OCI-LY3 (cell line): ENCODE measurements at regions not wholly inside any gene's neighbourhood (a gene's known extent, or its start where the extent isn't known, plus 50 kb on each side); places are given as distances from the start of the nearest gene placed in this dataset.

ENCODE experiments used
- H2AFZ ChIP-seq: fragments of 200-600, 300-600 bp; shearing (Covaris generic); 2 replicates; pipeline ENCODE4 v1.6.0; 2014; ENCODE audit warnings: antibody characterized with exemption, low read depth, low read length
- H3K27ac ChIP-seq: fragments of 200-600, 300-600 bp; sonication (generic); 2 replicates; pipeline ENCODE4 v1.5.1; 2014; ENCODE audit warnings: mild to moderate bottlenecking, low read length, moderate library complexity, mixed read lengths
- H3K27me3 ChIP-seq: fragments of 200-600, 300-600 bp; sonication (generic); 2 replicates; pipeline ENCODE4 v1.6.1; 2014; ENCODE audit warnings: low read depth, low read length, mixed read lengths
- H3K36me3 ChIP-seq: fragments of 200-600, 300-600 bp; sonication (generic); replicated peaks from 2 replicates; pipeline ENCODE3; 2014; ENCODE audit warnings: low read depth, low read length, mixed read lengths
- H3K4me1 ChIP-seq: fragments of 300-600, 200-600 bp; sonication (generic); 2 replicates; pipeline ENCODE4 v1.6.1; 2014; ENCODE audit warnings: low read length, mixed read lengths
- H3K4me2 ChIP-seq: fragments of 200-600, 300-600 bp; sonication (generic); 2 replicates; pipeline ENCODE4 v1.6.1; 2014; ENCODE audit warnings: low read length, mixed read lengths
- H3K4me3 ChIP-seq: fragments of 300-600, 200-600 bp; sonication (generic); 2 replicates; pipeline ENCODE4 v1.5.1; 2014; ENCODE audit warnings: antibody characterized with exemption, mild to moderate bottlenecking, low read length, moderate library complexity
- H3K79me2 ChIP-seq: fragments of 300-600, 200-600 bp; shearing (Covaris generic); 2 replicates; pipeline ENCODE4 v1.6.1; 2014; ENCODE audit warnings: mild to moderate bottlenecking, low read length, mixed read lengths
- H3K9ac ChIP-seq: fragments of 300-600, 200-600 bp; shearing (Covaris generic); 2 replicates; pipeline ENCODE4 v1.6.0; 2014; ENCODE audit warnings: mild to moderate bottlenecking, low read length, moderate library complexity
- H3K9me3 ChIP-seq: fragments of 200-600, 300-600 bp; shearing (Covaris generic); 2 replicates; pipeline ENCODE4 v1.6.1; 2014; ENCODE audit warnings: low read length, mixed read lengths; ENCODE audit not compliant: insufficient read depth
- H4K20me1 ChIP-seq: fragments of 200-600, 300-600 bp; sonication (generic); 2 replicates; pipeline ENCODE4 v1.6.1; 2016; ENCODE audit warnings: low read length, mixed read lengths; ENCODE audit not compliant: insufficient read depth
- CTCF ChIP-seq: fragments of 200-600, 300-600 bp; sonication (generic); IDR thresholded peaks from 2 replicates; pipeline ENCODE4 v1.5.1; 2014; ENCODE audit warnings: antibody characterized with exemption, low read length, low read depth
- EZH2phosphoT487 ChIP-seq: fragments of 200-600 bp; shearing (Covaris generic); IDR thresholded peaks from 2 replicates; pipeline ENCODE4 v1.6.1; 2018; ENCODE audit warnings: antibody characterized with exemption, mixed run types, low read depth

- H4K20me1 ChIP-seq = no peaks in the 10 kb centered on the region
- H3K4me2 ChIP-seq = no peak overlapping the region
- no peak overlapping the region for H3K4me3 ChIP-seq
- no peaks in the 10 kb centered on the region for H3K4me1 ChIP-seq
- H3K9ac ChIP-seq = no peak overlapping the region
- H3K9me3 ChIP-seq = no peaks in the 10 kb centered on the region
- H3K36me3 ChIP-seq = no peaks in the 10 kb centered on the region
- H3K27ac ChIP-seq = no peak overlapping the region
- no peaks in the 10 kb centered on the region for H3K27me3 ChIP-seq
- TF ChIP-seq EZH2phosphoT487 (no peak), CTCF (no peak)
- no peaks in the 10 kb centered on the region for H3K79me2 ChIP-seq
- H2AFZ ChIP-seq = no peak overlapping the region
These were observed 440.8 kb downstream of the KCNJ2 start for GRCh38 chr17:70610161-70610560.

- no peaks in the 10 kb centered on the region for H4K20me1 ChIP-seq
- no peak overlapping the region for H3K9ac ChIP-seq
- H2AFZ ChIP-seq = no peak overlapping the region
- H3K27me3 ChIP-seq = no peaks in the 10 kb centered on the region
- no peak overlapping the region for H3K4me2 ChIP-seq
- H3K4me3 ChIP-seq = no peak overlapping the region
- H3K9me3 ChIP-seq = no peaks in the 10 kb centered on the region
- H3K36me3 ChIP-seq = no peaks in the 10 kb centered on the region
- TF ChIP-seq CTCF (no peak), EZH2phosphoT487 (no peak)
- no peaks in the 10 kb centered on the region for H3K79me2 ChIP-seq
- no peaks in the 10 kb centered on the region for H3K4me1 ChIP-seq
- H3K27ac ChIP-seq = no peak overlapping the region
These were observed 444.3 kb downstream of the KCNJ2 start for GRCh38 chr17:70613681-70614080.

- Histone ChIP-seq H3K4me1 (no peaks in the 10 kb centered on the region), H4K20me1 (no peaks in the 10 kb centered on the region), H3K79me2 (no peaks in the 10 kb centered on the region), H3K27me3 (no peaks in the 10 kb centered on the region), H3K9ac (no peak overlapping the region), H2AFZ (no peak overlapping the region), H3K27ac (no peak overlapping the region), H3K4me2 (no peak overlapping the region), H3K36me3 (no peaks in the 10 kb centered on the region), H3K9me3 (no peaks in the 10 kb centered on the region), H3K4me3 (no peak overlapping the region)
- TF ChIP-seq CTCF (no peak), EZH2phosphoT487 (no peak)
These were observed 446.5 kb downstream of the KCNJ2 start for GRCh38 chr17:70615831-70616230.

GRCh38 chr17:70618641-70619040 lies 449.3 kb downstream of the KCNJ2 start:
- Histone ChIP-seq H3K4me3 (no peak overlapping the region), H3K27me3 (no peaks in the 10 kb centered on the region), H4K20me1 (no peaks in the 10 kb centered on the region), H3K36me3 (no peaks in the 10 kb centered on the region), H3K4me2 (no peak overlapping the region), H3K79me2 (no peaks in the 10 kb centered on the region), H2AFZ (no peak overlapping the region), H3K4me1 (peaks cover 19% of the 10 kb centered on the region), H3K9ac (no peak overlapping the region), H3K9me3 (no peaks in the 10 kb centered on the region), H3K27ac (no peak overlapping the region)
- TF ChIP-seq EZH2phosphoT487 (no peak), CTCF (no peak)
